ENCODE measurements at regions not wholly inside any gene's neighbourhood (a gene's known extent, or its start where the extent isn't known, plus 50 kb on each side); places are given as distances from the start of the nearest gene placed in this dataset.
A peak's percentile ranks its signal among the peaks of the same experiment; 100 is the strongest.

GRCh38 chr3:110066206-110066605, 728.9 kb upstream of the DPPA4 start:
- H3K27me3 Mint-ChIP-seq: no peaks in the 10 kb centered on the region
- H3K4me3 Mint-ChIP-seq: no peak overlapping the region
- H3K4me1 Mint-ChIP-seq: peaks cover 11% of the 10 kb centered on the region
- H3K36me3 Mint-ChIP-seq (ENCODE audit: low read depth): no peaks in the 10 kb centered on the region
- no peaks in the 10 kb centered on the region for H3K9me3 Mint-ChIP-seq
- no peak for ATAC-seq (replicated peaks)
- H3K27ac Mint-ChIP-seq: no peak overlapping the region

GRCh38 chr3:110067527-110067926, 730.2 kb upstream of the DPPA4 start:
- ATAC-seq (replicated peaks): no peak
- no peak overlapping the region for H3K4me3 Mint-ChIP-seq
- H3K9me3 Mint-ChIP-seq: peaks cover 5% of the 10 kb centered on the region
- H3K27me3 Mint-ChIP-seq: no peaks in the 10 kb centered on the region
- no peaks in the 10 kb centered on the region for H3K36me3 Mint-ChIP-seq (ENCODE audit: low read depth)
- H3K27ac Mint-ChIP-seq: no peak overlapping the region
- peaks cover 11% of the 10 kb centered on the region for H3K4me1 Mint-ChIP-seq

GRCh38 chr3:110069761-110070160, 732.4 kb upstream of the DPPA4 start:
- H3K36me3 Mint-ChIP-seq (ENCODE audit: low read depth): no peaks in the 10 kb centered on the region
- H3K27me3 Mint-ChIP-seq: no peaks in the 10 kb centered on the region
- H3K9me3 Mint-ChIP-seq: peaks cover 5% of the 10 kb centered on the region
- peak; percentile 90 for ATAC-seq (replicated peaks)
- peaks cover 11% of the 10 kb centered on the region for H3K4me1 Mint-ChIP-seq
- H3K27ac Mint-ChIP-seq: peak overlapping the region; percentile 67
- peak overlapping the region; percentile 0 for H3K4me3 Mint-ChIP-seq

GRCh38 chr3:110070161-110070916, 733.0 kb upstream of the DPPA4 start:
- peak overlapping the region; percentile 0 for H3K4me3 Mint-ChIP-seq
- H3K9me3 Mint-ChIP-seq: peaks cover 5% of the 10 kb centered on the region
- peaks cover 11% of the 10 kb centered on the region for H3K4me1 Mint-ChIP-seq
- ATAC-seq (replicated peaks): peak; percentile 81
- peak overlapping the region; percentile 67 for H3K27ac Mint-ChIP-seq
- H3K27me3 Mint-ChIP-seq: no peaks in the 10 kb centered on the region
- H3K36me3 Mint-ChIP-seq (ENCODE audit: low read depth): no peaks in the 10 kb centered on the region

- Mint-ChIP-seq H3K4me1 (peaks cover 11% of the 10 kb centered on the region), H3K27me3 (no peaks in the 10 kb centered on the region), H3K27ac (no peak overlapping the region), H3K9me3 (peaks cover 5% of the 10 kb centered on the region), H3K4me3 (no peak overlapping the region), H3K36me3 (ENCODE audit: low read depth) (no peaks in the 10 kb centered on the region)
- ATAC-seq (replicated peaks): no peak
Observed at GRCh38 chr3:110074095-110074494, 736.7 kb upstream of the DPPA4 start.

GRCh38 chr3:110077093-110077492, 739.7 kb upstream of the DPPA4 start:
- no peaks in the 10 kb centered on the region for H3K4me1 Mint-ChIP-seq
- H3K27ac Mint-ChIP-seq: no peak overlapping the region
- H3K36me3 Mint-ChIP-seq (ENCODE audit: low read depth): no peaks in the 10 kb centered on the region
- ATAC-seq (replicated peaks): no peak
- no peak overlapping the region for H3K4me3 Mint-ChIP-seq
- H3K27me3 Mint-ChIP-seq: no peaks in the 10 kb centered on the region
- H3K9me3 Mint-ChIP-seq: no peaks in the 10 kb centered on the region

- no peak overlapping the region for H3K4me3 Mint-ChIP-seq
- peaks cover 4% of the 10 kb centered on the region for H3K9me3 Mint-ChIP-seq
- no peaks in the 10 kb centered on the region for H3K27me3 Mint-ChIP-seq
- no peaks in the 10 kb centered on the region for H3K36me3 Mint-ChIP-seq (ENCODE audit: low read depth)
- no peaks in the 10 kb centered on the region for H3K4me1 Mint-ChIP-seq
- no peak overlapping the region for H3K27ac Mint-ChIP-seq
- ATAC-seq (replicated peaks): no peak
Observed at GRCh38 chr3:110093411-110093810, 756.1 kb upstream of the DPPA4 start.

GRCh38 chr3:110093812-110094401, 756.6 kb upstream of the DPPA4 start:
- H3K9me3 Mint-ChIP-seq: peaks cover 4% of the 10 kb centered on the region
- H3K4me1 Mint-ChIP-seq: no peaks in the 10 kb centered on the region

GRCh38 chr3:110099711-110100110, 762.4 kb upstream of the DPPA4 start:
- no peaks in the 10 kb centered on the region for H3K4me1 Mint-ChIP-seq
- no peak for ATAC-seq (replicated peaks)
- H3K9me3 Mint-ChIP-seq: peaks cover 4% of the 10 kb centered on the region
- no peaks in the 10 kb centered on the region for H3K27me3 Mint-ChIP-seq
- H3K4me3 Mint-ChIP-seq: no peak overlapping the region
- H3K27ac Mint-ChIP-seq: no peak overlapping the region
- no peaks in the 10 kb centered on the region for H3K36me3 Mint-ChIP-seq (ENCODE audit: low read depth)

More at GRCh38 chr3:110093812-110094401, 756.6 kb upstream of the DPPA4 start:
- Mint-ChIP-seq H3K4me3 (no peak overlapping the region), H3K27me3 (no peaks in the 10 kb centered on the region), H3K27ac (no peak overlapping the region), H3K36me3 (ENCODE audit: low read depth) (no peaks in the 10 kb centered on the region)
- ATAC-seq (replicated peaks): no peak

- Mint-ChIP-seq H3K27me3 (no peaks in the 10 kb centered on the region), H3K9me3 (peaks cover 4% of the 10 kb centered on the region), H3K36me3 (ENCODE audit: low read depth) (no peaks in the 10 kb centered on the region), H3K4me3 (no peak overlapping the region), H3K27ac (no peak overlapping the region), H3K4me1 (no peaks in the 10 kb centered on the region)
- ATAC-seq (replicated peaks): no peak
Observed at GRCh38 chr3:110101361-110101760, 764.0 kb upstream of the DPPA4 start.

GRCh38 chr3:110106805-110107204, 769.5 kb upstream of the DPPA4 start:
- no peak overlapping the region for H3K27ac Mint-ChIP-seq
- no peak for ATAC-seq (replicated peaks)
- no peaks in the 10 kb centered on the region for H3K9me3 Mint-ChIP-seq
- no peaks in the 10 kb centered on the region for H3K36me3 Mint-ChIP-seq (ENCODE audit: low read depth)
- H3K27me3 Mint-ChIP-seq: no peaks in the 10 kb centered on the region
- no peak overlapping the region for H3K4me3 Mint-ChIP-seq
- H3K4me1 Mint-ChIP-seq: no peaks in the 10 kb centered on the region

- H3K27ac Mint-ChIP-seq: no peak overlapping the region
- H3K36me3 Mint-ChIP-seq (ENCODE audit: low read depth): no peaks in the 10 kb centered on the region
- no peak for ATAC-seq (replicated peaks)
- no peaks in the 10 kb centered on the region for H3K9me3 Mint-ChIP-seq
- no peaks in the 10 kb centered on the region for H3K4me1 Mint-ChIP-seq
- no peaks in the 10 kb centered on the region for H3K27me3 Mint-ChIP-seq
- no peak overlapping the region for H3K4me3 Mint-ChIP-seq
Observed at GRCh38 chr3:110123946-110124345, 786.6 kb upstream of the DPPA4 start.

- no peaks in the 10 kb centered on the region for H3K9me3 Mint-ChIP-seq
- no peak overlapping the region for H3K27ac Mint-ChIP-seq
- no peaks in the 10 kb centered on the region for H3K36me3 Mint-ChIP-seq (ENCODE audit: low read depth)
- ATAC-seq (replicated peaks): no peak
- no peak overlapping the region for H3K4me3 Mint-ChIP-seq
- H3K27me3 Mint-ChIP-seq: no peaks in the 10 kb centered on the region
- H3K4me1 Mint-ChIP-seq: no peaks in the 10 kb centered on the region
Observed at GRCh38 chr3:110126065-110126464, 788.7 kb upstream of the DPPA4 start.

GRCh38 chr3:110133971-110134370, 796.6 kb upstream of the DPPA4 start:
- Mint-ChIP-seq H3K27me3 (no peaks in the 10 kb centered on the region), H3K9me3 (peaks cover 7% of the 10 kb centered on the region), H3K4me3 (no peak overlapping the region), H3K36me3 (ENCODE audit: low read depth) (no peaks in the 10 kb centered on the region), H3K27ac (no peak overlapping the region), H3K4me1 (no peaks in the 10 kb centered on the region)
- ATAC-seq (replicated peaks): no peak

GRCh38 chr3:110139048-110139447, 801.7 kb upstream of the DPPA4 start:
- H3K4me3 Mint-ChIP-seq: no peak overlapping the region
- peaks cover 7% of the 10 kb centered on the region for H3K9me3 Mint-ChIP-seq
- no peaks in the 10 kb centered on the region for H3K4me1 Mint-ChIP-seq
- no peak overlapping the region for H3K27ac Mint-ChIP-seq
- no peak for ATAC-seq (replicated peaks)
- H3K27me3 Mint-ChIP-seq: no peaks in the 10 kb centered on the region
- H3K36me3 Mint-ChIP-seq (ENCODE audit: low read depth): no peaks in the 10 kb centered on the region
